B cell (primary cell): ENCODE measurements at regions not wholly inside any gene's neighbourhood (a gene's known extent, or its start where the extent isn't known, plus 50 kb on each side); places are given as distances from the start of the nearest gene placed in this dataset.

Experiments
- CTCF ChIP-seq: fragments of 200-600 bp; IDR thresholded peaks from one replicate; pipeline ENCODE4 v1.8.0; 2022; ENCODE audit warnings: antibody characterized with exemption, mild to moderate bottlenecking
- EZH2 ChIP-seq: IDR thresholded peaks from 2 replicates; pipeline ENCODE4 v1.6.1; 2012; ENCODE audit warnings: borderline replicate concordance, low read depth, mild to moderate bottlenecking, moderate library complexity, low read length; ENCODE audit not compliant: insufficient read depth, poor library complexity, severe bottlenecking

GRCh38 chr1:157241185-157241538 lies 103.0 kb upstream of the ETV3 start:
- TF ChIP-seq CTCF (no peak), EZH2 (no peak)
